GM23248 (cell line): ENCODE measurements at regions not wholly inside any gene's neighbourhood (a gene's known extent, or its start where the extent isn't known, plus 50 kb on each side); places are given as distances from the start of the nearest gene placed in this dataset.
"Not testable (repeated sequence)": the region's sequence is repeated elsewhere in the genome, so short reads cannot be mapped to it uniquely, and the experiment has no call there.

Experiments used
- DNase-seq: peaks from one replicate; pipeline ENCODE4 v3.0.0-alpha.2; 2015
- H2AFZ ChIP-seq: fragments of 200-600 bp; sonication (generic); 2 replicates; pipeline ENCODE4 v1.6.1; 2016; ENCODE audit warnings: antibody characterized with exemption
- H3F3A ChIP-seq: fragments of 200-600 bp; sonication (generic); 2 replicates; pipeline ENCODE4 v1.6.1; 2016; ENCODE audit warnings: mild to moderate bottlenecking, antibody characterized with exemption, mixed run types; ENCODE audit not compliant: insufficient read depth
- H3K27ac ChIP-seq: fragments of 200-600 bp; sonication (generic); 2 replicates; pipeline ENCODE4 v1.5.1; 2016; ENCODE audit warnings: mild to moderate bottlenecking
- H3K27me3 ChIP-seq: fragments of 200-600 bp; sonication (generic); replicated peaks from 2 replicates; pipeline ENCODE4 v1.6.1; 2016; ENCODE audit warnings: mild to moderate bottlenecking; ENCODE audit not compliant: insufficient read depth
- H3K36me3 ChIP-seq: fragments of 200-600 bp; sonication (generic); 2 replicates; pipeline ENCODE4 v1.6.1; 2016; ENCODE audit warnings: low read depth, mild to moderate bottlenecking
- H3K4me1 ChIP-seq: fragments of 200-600 bp; sonication (generic); 2 replicates; pipeline ENCODE4 v1.6.1; 2016; ENCODE audit warnings: mild to moderate bottlenecking; ENCODE audit not compliant: insufficient read depth
- H3K4me2 ChIP-seq: fragments of 200-600 bp; sonication (generic); one replicate; pipeline ENCODE4 v1.6.1; 2016; ENCODE audit warnings: mild to moderate bottlenecking; ENCODE audit not compliant: unreplicated experiment
- H3K4me3 ChIP-seq: fragments of 200-600 bp; sonication (generic); 2 replicates; pipeline ENCODE4 v1.5.1; 2016; ENCODE audit warnings: mild to moderate bottlenecking
- H3K79me2 ChIP-seq: fragments of 200-600 bp; sonication (generic); 2 replicates; pipeline ENCODE4 v1.6.1; 2016; ENCODE audit warnings: mild to moderate bottlenecking; ENCODE audit not compliant: insufficient read depth
- H3K9ac ChIP-seq: fragments of 200-600 bp; sonication (generic); 2 replicates; pipeline ENCODE4 v1.6.1; 2016; ENCODE audit warnings: mild to moderate bottlenecking
- H3K9me2 ChIP-seq: fragments of 200-600 bp; sonication (generic); 2 replicates; pipeline ENCODE4 v1.6.1; 2016; ENCODE audit warnings: mixed run types, mild to moderate bottlenecking, moderate library complexity; ENCODE audit not compliant: insufficient read depth
- H3K9me3 ChIP-seq: fragments of 200-600 bp; sonication (generic); one replicate; pipeline ENCODE4 v1.6.1; 2017; ENCODE audit warnings: low read depth
- H4K20me1 ChIP-seq: fragments of 200-600 bp; sonication (generic); 2 replicates; pipeline ENCODE4 v1.6.0; 2016; ENCODE audit not compliant: insufficient read depth
- EZH2 ChIP-seq: fragments of 200-600 bp; sonication (generic); IDR thresholded peaks from 2 replicates; pipeline ENCODE4 v1.6.1; 2018; ENCODE audit warnings: antibody characterized with exemption, mild to moderate bottlenecking; ENCODE audit not compliant: insufficient read depth, poor library complexity, severe bottlenecking
- EZH2phosphoT487 ChIP-seq: fragments of 200-600 bp; sonication (generic); IDR thresholded peaks from 2 replicates; pipeline ENCODE4 v1.6.1; 2018; ENCODE audit warnings: antibody characterized with exemption, moderate library complexity, mild to moderate bottlenecking, low read depth; ENCODE audit not compliant: insufficient read depth
- WGBS, 2 experiments: methylation state at CpG; one replicate each; pipeline ENCODE4 v1.1.6; 2015 to 2017; ENCODE audit warnings: low lambda C conversion rate in 2 of 2, low coverage in 1 of 2; ENCODE audit errors: missing lambda C conversion rate in 2 of 2; 5-methylcytosine and 5-hydroxymethylcytosine counted together
- in situ Hi-C: fragments of 300-500 bp; cut with MboI; formaldehyde crosslinking; loops from 2 replicates; pipeline ENCODE4 v1.15.0; 2020

DNA sequence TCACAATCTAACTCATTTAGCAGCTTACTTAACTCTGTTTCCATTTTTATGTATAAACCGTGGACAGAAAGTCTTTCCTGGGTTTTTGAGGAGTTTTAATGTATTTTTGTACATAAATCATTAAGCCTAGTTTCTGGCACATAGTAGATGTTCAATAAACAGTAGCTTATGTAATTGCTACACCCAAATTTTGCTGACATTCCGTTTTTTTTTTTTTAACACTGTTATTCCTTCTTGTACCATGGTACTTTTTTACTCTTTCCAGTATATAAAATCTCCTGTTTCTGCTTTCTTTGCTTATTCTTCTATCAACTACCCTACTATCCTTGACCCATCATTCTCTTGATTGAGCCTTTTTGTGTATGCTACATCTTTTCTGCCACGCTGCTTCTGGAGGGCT is 1151.3 kb upstream of the CRIM1 start:
- Histone ChIP-seq H3K4me1 (no peaks in the 10 kb centered on the region), H3K79me2 (no peaks in the 10 kb centered on the region), H3K27ac (no peak overlapping the region), H3K9me2 (no peaks in the 10 kb centered on the region), H2AFZ (no peak overlapping the region), H3K27me3 (no peaks in the 10 kb centered on the region), H3K9me3 (no peaks in the 10 kb centered on the region), H3K4me3 (no peak overlapping the region), H3F3A (no peaks in the 10 kb centered on the region), H4K20me1 (no peaks in the 10 kb centered on the region), H3K4me2 (no peak overlapping the region), H3K36me3 (no peaks in the 10 kb centered on the region), H3K9ac (no peak overlapping the region)
- TF ChIP-seq EZH2 (no peak), EZH2phosphoT487 (no peak)
- in situ Hi-C loops, result no loop called here
- no peak for DNase-seq
- 4 to 6% methylated on average over 3 of the region's 3 CpGs for WGBS, 2 experiments

DNA sequence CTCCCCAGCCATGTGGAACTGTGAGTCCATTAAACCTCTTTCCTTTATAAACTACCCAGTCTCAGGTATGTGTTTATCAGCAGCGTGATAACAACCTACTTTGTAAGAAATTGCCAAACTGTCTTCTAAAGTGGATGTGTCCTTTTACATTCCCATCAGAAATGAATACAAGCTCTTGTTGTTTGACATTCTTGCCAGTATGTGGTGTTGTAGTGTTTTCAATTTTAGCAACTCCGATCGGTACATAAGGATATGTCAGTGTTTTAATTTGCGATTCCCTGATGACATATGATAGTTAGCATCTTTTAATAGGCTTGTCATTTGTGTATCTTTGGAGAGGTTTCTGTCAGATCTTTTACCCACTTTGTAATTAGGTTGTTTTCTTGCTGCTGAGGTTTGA is 1156.3 kb upstream of the CRIM1 start:
- Histone ChIP-seq H2AFZ (no peak overlapping the region), H3K36me3 (no peaks in the 10 kb centered on the region), H3K27me3 (no peaks in the 10 kb centered on the region), H3F3A (no peaks in the 10 kb centered on the region), H3K79me2 (no peaks in the 10 kb centered on the region), H3K9ac (no peak overlapping the region), H3K9me3 (no peaks in the 10 kb centered on the region), H4K20me1 (no peaks in the 10 kb centered on the region), H3K9me2 (no peaks in the 10 kb centered on the region), H3K4me2 (no peak overlapping the region), H3K4me3 (no peak overlapping the region), H3K27ac (no peak overlapping the region), H3K4me1 (no peaks in the 10 kb centered on the region)
- in situ Hi-C loops, result no loop called here
- 13 to 20% methylated on average over 4 of the region's 4 CpGs for WGBS, 2 experiments
- TF ChIP-seq EZH2 (no peak), EZH2phosphoT487 (no peak)
- no peak for DNase-seq

DNA sequence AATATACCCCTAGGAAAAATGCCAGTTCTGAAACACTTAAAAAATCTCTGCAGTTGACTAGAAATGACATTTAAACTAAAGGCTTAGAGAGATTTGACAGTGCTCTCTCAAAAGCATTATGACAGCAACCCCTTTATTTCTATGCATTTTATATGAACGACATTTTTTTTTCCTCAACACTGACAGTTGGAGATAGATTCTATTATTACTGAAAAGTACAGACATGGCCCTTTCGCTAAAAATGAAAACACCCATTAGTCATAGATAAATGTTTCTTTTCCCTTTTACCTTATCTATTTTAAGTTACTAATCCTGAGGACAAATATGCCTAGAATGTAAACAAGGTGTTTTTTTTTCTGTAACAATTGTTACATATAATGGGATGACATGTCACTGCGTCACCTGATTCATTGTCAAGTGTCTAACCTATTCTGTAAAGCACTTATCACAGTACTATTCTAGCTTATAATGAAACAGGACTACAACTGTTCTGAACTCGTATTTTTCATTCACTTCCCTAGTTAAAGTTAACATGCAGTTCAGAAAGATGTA is 1169.6 kb upstream of the CRIM1 start:
- 21 to 31% methylated on average over 4 of the region's 4 CpGs for WGBS, 2 experiments
- TF ChIP-seq EZH2 (no peak), EZH2phosphoT487 (no peak)

DNA sequence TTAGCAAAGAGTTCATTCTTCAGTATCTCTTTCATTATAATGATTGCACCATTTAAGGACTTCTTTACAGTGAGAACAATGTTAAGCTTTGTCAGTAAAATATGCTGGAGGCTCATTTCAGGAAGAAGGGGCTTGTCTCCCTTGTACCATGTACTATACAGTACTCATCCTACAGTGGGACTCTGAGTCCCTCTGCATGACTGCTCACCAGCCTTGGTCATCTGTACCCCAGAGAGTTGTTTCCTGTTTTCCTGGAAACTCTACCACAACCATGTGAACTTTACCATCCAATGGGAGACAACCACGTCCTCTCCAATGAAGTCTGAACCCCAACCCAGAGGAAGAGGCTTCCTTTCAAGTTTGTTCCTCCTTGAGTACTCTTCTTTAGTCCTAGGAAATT is 1171.1 kb upstream of the CRIM1 start:
- no peak for TF ChIP-seq EZH2
- Histone ChIP-seq H3K4me2 (no peak overlapping the region), H3K9ac (no peak overlapping the region), H3K36me3 (no peaks in the 10 kb centered on the region), H3F3A (no peaks in the 10 kb centered on the region), H3K79me2 (no peaks in the 10 kb centered on the region), H3K9me3 (no peaks in the 10 kb centered on the region), H3K4me1 (no peaks in the 10 kb centered on the region), H3K27me3 (no peaks in the 10 kb centered on the region), H3K4me3 (no peak overlapping the region), H2AFZ (no peak overlapping the region), H4K20me1 (no peaks in the 10 kb centered on the region), H3K9me2 (no peaks in the 10 kb centered on the region), H3K27ac (no peak overlapping the region)
- no peak for DNase-seq
- WGBS, 2 experiments, result 0 to 5% methylated on average over 1 of the region's 1 CpG
- in situ Hi-C loops, result no loop called here

More for the DNA sequence above, 1169.6 kb upstream of the CRIM1 start:
- Histone ChIP-seq H3K9me3 (no peaks in the 10 kb centered on the region), H2AFZ (no peak overlapping the region), H4K20me1 (no peaks in the 10 kb centered on the region), H3K27me3 (no peaks in the 10 kb centered on the region), H3K27ac (no peak overlapping the region), H3K9ac (no peak overlapping the region), H3K9me2 (no peaks in the 10 kb centered on the region), H3K36me3 (no peaks in the 10 kb centered on the region), H3K4me2 (no peak overlapping the region), H3K79me2 (no peaks in the 10 kb centered on the region), H3K4me3 (no peak overlapping the region), H3K4me1 (no peaks in the 10 kb centered on the region), H3F3A (no peaks in the 10 kb centered on the region)
- no peak for DNase-seq
- in situ Hi-C loops, result no loop called here

DNA sequence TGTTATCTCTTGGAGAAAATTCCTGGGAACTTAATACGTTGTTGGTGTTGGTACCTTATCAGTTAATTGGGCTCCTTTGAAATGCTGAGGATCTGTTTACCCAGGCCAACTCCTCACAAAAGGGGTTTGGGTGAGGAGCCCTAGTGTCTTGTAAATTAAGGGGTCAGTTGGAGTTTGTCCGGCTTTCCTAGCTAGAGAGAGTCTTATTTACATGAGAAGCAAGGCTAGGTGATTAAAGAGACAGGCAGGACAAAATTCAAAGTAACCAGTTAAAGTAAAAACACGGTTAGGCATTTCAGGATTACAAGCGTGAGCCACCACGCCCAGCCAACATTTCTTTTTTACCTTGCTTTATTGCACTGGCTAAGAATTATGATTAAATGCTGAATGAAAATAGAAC is 1178.9 kb upstream of the CRIM1 start:
- 2% methylated on average over 5 of the region's 5 CpGs for WGBS, 2 experiments
- H2AFZ ChIP-seq, in situ Hi-C loops: not testable (repeated sequence)

More for the DNA sequence above, 1178.9 kb upstream of the CRIM1 start:
- not testable (repeated sequence) for H3K27me3 ChIP-seq, H3K9ac ChIP-seq, DNase-seq, H3K4me2 ChIP-seq, H3K27ac ChIP-seq, H3K4me1 ChIP-seq, H3K9me3 ChIP-seq, H3K4me3 ChIP-seq, H3K9me2 ChIP-seq, H3K79me2 ChIP-seq, H3F3A ChIP-seq, H3K36me3 ChIP-seq, H4K20me1 ChIP-seq
